ENCODE measurements at regions not wholly inside any gene's neighbourhood (a gene's known extent, or its start where the extent isn't known, plus 50 kb on each side); places are given as distances from the start of the nearest gene placed in this dataset.

- H4K20me1 ChIP-seq (ENCODE audit: control insufficient read depth, extremely low read depth, insufficient read depth, low read length): no peaks in the 10 kb centered on the region
- H3K9me1 ChIP-seq (ENCODE audit: control insufficient read depth, extremely low read depth, insufficient read depth, low read length): no peaks in the 10 kb centered on the region
- H3K27ac ChIP-seq (ENCODE audit: control insufficient read depth, insufficient read depth, low read length): no peak overlapping the region
- H3K79me2 ChIP-seq (ENCODE audit: control insufficient read depth, insufficient read depth, low read length): no peaks in the 10 kb centered on the region
- H2AFZ ChIP-seq (ENCODE audit: control insufficient read depth, low read length): no peak overlapping the region
- no peak overlapping the region for H3K4me3 ChIP-seq (ENCODE audit: control insufficient read depth in 2 of 3, extremely low read depth in 1 of 3, insufficient read depth in 2 of 3, low read depth in 1 of 3, low read length in 3 of 3)
- H3K4me2 ChIP-seq (ENCODE audit: control insufficient read depth, extremely low read depth, insufficient read depth, low read depth, low read length): no peak overlapping the region
- no peak overlapping the region for H3K9ac ChIP-seq (ENCODE audit: control insufficient read depth, extremely low read depth, insufficient read depth, low read length)
- no peak for DNase-seq (ENCODE audit: low read depth, low spot score)
- dilution Hi-C loops (cut with MboI; ENCODE audit: extremely low pct_ligation_motif_present, low sequenced_read_pairs): no loop called here
- H3K27me3 ChIP-seq (ENCODE audit: control insufficient read depth, extremely low read depth, insufficient read depth, low read length): no peaks in the 10 kb centered on the region
- FAIRE-seq: peak; percentile 13
- H3K36me3 ChIP-seq (ENCODE audit: control insufficient read depth in 2 of 2, extremely low read depth in 1 of 2, insufficient read depth in 2 of 2, low read length in 2 of 2): no peaks in the 10 kb centered on the region
- H3K9me3 ChIP-seq (ENCODE audit: control insufficient read depth, low read depth, low read length): no peaks in the 10 kb centered on the region
- no peaks in the 10 kb centered on the region for H3K4me1 ChIP-seq (ENCODE audit: control insufficient read depth, extremely low read depth, insufficient read depth, low read length)
- TF ChIP-seq EZH2 (IDR thresholded peaks at IDR 0.05; ENCODE audit: low read length) (no peak), CTCF (optimal IDR thresholded peaks at IDR 0.05 in 1 of 3, IDR thresholded peaks at IDR 0.05 in 1 of 3, conservative IDR thresholded peaks at IDR 0.05 in 1 of 3; ENCODE audit: extremely low read depth in 1 of 3, insufficient read depth in 2 of 3, low read length in 3 of 3) (peak in 1 of 3 experiments; percentile 3)
Measured at GRCh38 chr15:95295363-95295762, 1035.1 kb upstream of the NR2F2 start.

- Histone ChIP-seq H2AFZ (ENCODE audit: control insufficient read depth, low read length) (no peak overlapping the region), H3K36me3 (ENCODE audit: control insufficient read depth in 2 of 2, extremely low read depth in 1 of 2, insufficient read depth in 2 of 2, low read length in 2 of 2) (no peaks in the 10 kb centered on the region), H3K4me1 (ENCODE audit: control insufficient read depth, extremely low read depth, insufficient read depth, low read length) (no peaks in the 10 kb centered on the region), H4K20me1 (ENCODE audit: control insufficient read depth, extremely low read depth, insufficient read depth, low read length) (no peaks in the 10 kb centered on the region), H3K27ac (ENCODE audit: control insufficient read depth, insufficient read depth, low read length) (no peak overlapping the region), H3K9me3 (ENCODE audit: control insufficient read depth, low read depth, low read length) (no peaks in the 10 kb centered on the region), H3K4me2 (ENCODE audit: control insufficient read depth, extremely low read depth, insufficient read depth, low read depth, low read length) (no peak overlapping the region), H3K79me2 (ENCODE audit: control insufficient read depth, insufficient read depth, low read length) (no peaks in the 10 kb centered on the region), H3K9ac (ENCODE audit: control insufficient read depth, extremely low read depth, insufficient read depth, low read length) (no peak overlapping the region), H3K4me3 (ENCODE audit: control insufficient read depth in 2 of 3, extremely low read depth in 1 of 3, insufficient read depth in 2 of 3, low read depth in 1 of 3, low read length in 3 of 3) (no peak overlapping the region), H3K27me3 (ENCODE audit: control insufficient read depth, extremely low read depth, insufficient read depth, low read length) (no peaks in the 10 kb centered on the region), H3K9me1 (ENCODE audit: control insufficient read depth, extremely low read depth, insufficient read depth, low read length) (no peaks in the 10 kb centered on the region)
- dilution Hi-C loops (cut with MboI; ENCODE audit: extremely low pct_ligation_motif_present, low sequenced_read_pairs): no loop called here
- no peak for TF ChIP-seq EZH2 (IDR thresholded peaks at IDR 0.05; ENCODE audit: low read length)
- TF ChIP-seq CTCF (optimal IDR thresholded peaks at IDR 0.05 in 1 of 3, IDR thresholded peaks at IDR 0.05 in 1 of 3, conservative IDR thresholded peaks at IDR 0.05 in 1 of 3; ENCODE audit: extremely low read depth in 1 of 3, insufficient read depth in 2 of 3, low read length in 3 of 3): no peak
- FAIRE-seq: no peak
- no peak for DNase-seq (ENCODE audit: low read depth, low spot score)
Measured at GRCh38 chr15:95295896-95296625, 1034.4 kb upstream of the NR2F2 start.

All from keratinocyte (primary cell).